ENCODE measurements at regions not wholly inside any gene's neighbourhood (a gene's known extent, or its start where the extent isn't known, plus 50 kb on each side); places are given as distances from the start of the nearest gene placed in this dataset.

- TF ChIP-seq FOXA1 (IDR thresholded peaks at IDR 0.05) (no peak), NFRKB (IDR thresholded peaks at IDR 0.05) (no peak), FOXM1 (IDR thresholded peaks at IDR 0.05; ENCODE audit: borderline replicate concordance) (no peak), ZNF384 (IDR thresholded peaks at IDR 0.05) (no peak), ELF4 (IDR thresholded peaks at IDR 0.05) (no peak), SUZ12 (IDR thresholded peaks at IDR 0.05) (no peak), BHLHE40 (IDR thresholded peaks at IDR 0.05; ENCODE audit: borderline replicate concordance) (no peak), ARNT (IDR thresholded peaks at IDR 0.05) (no peak), FOXK2 (IDR thresholded peaks at IDR 0.05) (no peak), SP1 (IDR thresholded peaks at IDR 0.05) (no peak), PKNOX1 (IDR thresholded peaks at IDR 0.05) (no peak), TARDBP (IDR thresholded peaks at IDR 0.05) (no peak), CTBP1 (IDR thresholded peaks at IDR 0.05; ENCODE audit: borderline replicate concordance) (no peak)
These were observed 173.2 kb upstream of the CREB1 start for GRCh38 chr2:207356567-207356966.
